T-helper 22 cell (primary cell): ENCODE measurements at regions not wholly inside any gene's neighbourhood (a gene's known extent, or its start where the extent isn't known, plus 50 kb on each side); places are given as distances from the start of the nearest gene placed in this dataset.

Experiments
- DNase-seq: peaks from one replicate; pipeline ENCODE4 v3.0.0-alpha.2; 2020; ENCODE audit warnings: low read depth

DNA sequence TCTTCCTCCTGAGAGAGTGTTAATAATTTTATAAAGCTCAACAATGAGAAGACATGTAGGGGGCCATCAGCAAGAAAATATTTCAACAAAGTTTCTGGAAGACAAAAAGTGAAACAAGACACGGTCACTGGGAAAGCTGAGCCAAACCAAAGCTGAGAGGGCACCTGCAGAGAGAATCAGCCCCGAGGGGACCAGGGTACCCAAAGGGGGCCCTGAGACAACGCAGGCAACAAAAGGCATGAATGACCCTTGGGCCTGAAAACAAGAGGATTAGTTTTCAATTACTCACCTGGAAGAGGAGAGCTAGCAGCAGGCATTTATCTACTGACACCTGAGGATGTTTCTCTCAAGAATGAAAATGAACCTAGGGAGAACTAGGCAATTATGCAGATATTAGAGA, 461.2 kb upstream of the MGMT start:
- no peak for DNase-seq

- no peak for DNase-seq
Measured at GRCh38 chr10:129018511-129018910, 448.5 kb upstream of the MGMT start.

DNA sequence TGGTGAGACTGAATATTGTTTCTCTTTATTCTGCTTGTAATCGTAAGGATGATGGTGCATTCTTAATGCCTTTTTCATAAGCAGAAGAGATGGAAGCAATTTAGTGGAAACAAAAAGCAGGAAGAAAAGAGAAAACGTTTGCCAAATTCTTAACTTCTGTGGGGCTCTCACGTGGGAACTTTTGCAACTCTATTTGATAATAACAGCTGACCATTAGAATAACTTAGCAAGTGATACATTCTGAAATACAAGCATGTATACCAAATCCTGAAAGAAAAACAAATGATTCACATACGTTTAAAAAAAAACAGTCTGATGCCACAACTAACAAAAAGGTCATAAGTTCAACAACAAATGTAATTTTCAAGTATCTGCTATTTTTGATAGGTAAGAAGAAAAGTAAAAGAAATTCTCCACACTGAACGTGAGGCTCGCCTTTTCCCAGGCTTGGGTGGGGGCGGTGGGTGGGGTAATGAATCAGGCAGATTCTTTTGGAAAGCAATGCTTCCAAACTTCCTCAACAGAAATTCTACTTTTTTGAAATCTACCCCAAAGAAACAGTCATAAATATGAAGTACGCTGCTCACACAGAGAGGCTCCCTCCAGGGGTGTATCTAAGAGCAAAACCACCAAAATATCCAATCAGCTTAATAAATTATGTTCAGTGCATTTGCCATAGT, 446.2 kb upstream of the MGMT start:
- no peak for DNase-seq

DNA sequence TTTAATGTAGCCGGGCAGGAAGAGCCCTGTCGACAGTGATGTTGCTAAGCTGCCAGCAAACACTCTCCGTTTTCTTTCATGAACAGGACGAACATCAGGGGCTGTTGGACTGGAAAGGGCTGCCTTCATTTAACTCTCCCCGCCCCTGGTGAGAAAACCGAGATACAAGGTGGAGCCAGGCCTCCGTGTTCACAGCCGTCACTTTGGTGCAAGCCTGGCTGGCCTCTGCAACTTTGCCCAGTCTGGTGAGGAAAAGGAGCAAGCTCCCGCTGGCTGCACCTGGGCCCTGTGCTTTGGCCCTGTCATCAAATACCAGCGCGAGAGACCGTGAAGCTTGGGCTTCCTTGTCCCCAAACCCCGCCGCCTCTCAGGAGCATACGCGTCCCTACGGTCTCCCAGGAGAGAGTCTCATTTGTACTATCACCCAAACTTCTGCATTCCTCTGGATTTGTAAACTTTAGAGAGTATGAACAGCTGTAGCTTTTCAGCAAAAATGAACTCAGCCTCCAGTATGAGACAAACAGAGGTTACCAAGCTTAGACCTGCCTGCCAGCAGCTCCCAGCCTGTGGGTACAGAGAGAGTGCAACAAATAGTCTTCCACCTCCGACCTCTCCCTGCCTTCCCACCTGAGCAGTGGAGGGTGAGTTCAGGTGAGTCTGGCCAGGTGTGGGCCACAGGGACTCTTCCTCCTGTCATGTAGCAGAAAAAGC, 445.3 kb upstream of the MGMT start:
- no peak for DNase-seq

DNA sequence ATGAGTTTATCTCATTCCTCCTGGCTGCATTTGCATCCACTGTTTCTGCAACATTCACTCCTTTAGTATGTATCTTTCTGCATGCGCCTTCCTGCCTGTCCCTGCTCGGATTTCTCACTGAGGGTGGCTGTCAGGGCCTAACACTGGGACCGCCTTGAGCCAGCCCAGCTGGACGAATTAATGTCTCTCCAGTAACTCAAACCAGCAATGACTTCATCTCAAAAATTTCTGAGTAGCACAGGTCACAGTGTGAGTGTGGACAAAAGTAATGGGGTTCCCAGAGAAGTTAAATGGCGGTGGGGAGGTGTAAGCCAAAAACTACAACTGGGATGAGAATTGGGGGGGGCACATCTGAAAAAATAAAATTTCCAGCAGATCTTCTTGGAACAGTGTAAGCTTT, 444.0 kb upstream of the MGMT start:
- DNase-seq: no peak

DNA sequence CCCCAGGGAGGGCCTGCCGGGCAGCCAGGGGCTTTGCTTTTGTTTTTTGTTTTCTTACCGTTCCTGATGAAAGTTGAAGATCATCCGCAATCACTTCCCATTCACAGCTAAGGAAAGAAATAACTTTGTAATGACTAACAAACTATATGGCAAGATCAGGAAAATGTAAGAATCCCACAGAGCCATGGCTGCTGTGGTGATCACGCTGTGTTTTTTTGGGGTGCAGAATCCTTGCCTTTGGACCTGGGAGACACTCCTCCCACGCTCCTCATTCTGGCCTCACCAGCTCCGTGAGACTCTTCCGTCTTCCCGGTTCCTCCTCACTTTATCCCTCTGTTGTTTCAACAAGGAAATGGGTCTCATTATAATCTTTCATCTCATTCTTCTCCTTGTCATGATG, 443.0 kb upstream of the MGMT start:
- no peak for DNase-seq

- DNase-seq: no peak
Measured at GRCh38 chr10:129025787-129026186, 441.3 kb upstream of the MGMT start.

DNA sequence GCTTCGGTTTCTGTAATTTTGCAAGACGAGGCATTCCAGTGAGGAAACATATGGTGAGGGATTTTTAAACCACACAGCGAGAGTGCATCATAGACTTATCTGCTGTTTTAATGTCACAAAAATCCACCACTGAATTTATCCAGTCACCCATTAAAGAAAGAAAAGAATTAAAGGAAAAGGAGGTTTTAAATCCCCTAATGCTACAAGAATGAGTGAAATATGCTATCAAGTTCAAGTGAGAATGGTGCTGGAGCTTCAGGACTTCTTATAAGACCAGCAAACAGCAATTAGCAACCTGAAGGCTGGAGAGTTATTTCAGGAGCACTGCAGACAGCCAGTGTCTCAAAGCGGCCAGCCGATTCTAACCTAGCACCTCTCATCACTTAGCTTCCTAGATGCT, 439.1 kb upstream of the MGMT start:
- DNase-seq: no peak

GRCh38 chr10:129028451-129028850, 438.6 kb upstream of the MGMT start:
- DNase-seq: no peak

- DNase-seq: no peak
Measured at GRCh38 chr10:129029051-129029450, 438.0 kb upstream of the MGMT start.

GRCh38 chr10:129029851-129030602, 437.0 kb upstream of the MGMT start:
- no peak for DNase-seq

GRCh38 chr10:129030603-129030895, 436.5 kb upstream of the MGMT start:
- no peak for DNase-seq

DNA sequence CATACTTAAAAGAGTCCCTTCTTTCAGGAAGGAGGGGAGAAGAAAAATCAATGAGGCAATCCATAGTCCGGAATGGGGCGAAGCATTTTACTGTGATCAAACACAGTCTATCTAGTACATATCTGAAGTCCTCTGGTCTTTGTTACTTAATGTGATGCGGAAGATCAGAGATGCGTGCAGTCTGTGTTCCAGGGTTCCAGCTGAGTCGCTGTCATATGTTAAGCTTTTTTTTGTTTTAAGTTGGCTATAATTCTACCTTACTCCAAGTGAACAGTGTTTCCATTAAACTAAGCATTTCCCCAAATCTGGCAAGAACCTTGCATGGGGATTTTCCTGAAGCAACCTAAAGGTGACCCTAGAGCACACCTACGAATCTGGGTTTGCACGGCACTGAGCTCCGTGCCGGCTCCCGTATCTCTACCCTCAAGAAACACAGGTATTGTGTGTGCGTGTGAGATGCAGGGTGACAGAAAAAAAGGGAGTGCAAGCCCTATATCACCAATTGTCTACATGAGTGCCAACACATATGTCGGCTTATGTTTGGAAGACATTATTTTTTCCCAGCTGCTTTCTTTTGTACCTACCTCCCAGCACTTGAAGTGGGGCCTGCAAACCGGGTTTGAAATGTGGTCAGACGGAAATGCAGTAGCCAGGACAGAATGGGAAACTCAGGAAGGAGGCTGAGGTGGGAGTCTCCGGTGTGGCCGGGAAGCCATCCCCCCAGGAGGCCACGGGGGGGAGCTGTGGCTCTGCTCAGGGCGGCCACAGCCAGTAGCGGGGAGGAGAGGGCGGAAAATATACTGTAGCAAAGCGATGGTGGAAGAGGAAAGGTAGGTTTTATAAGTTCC, 435.8 kb upstream of the MGMT start:
- no peak for DNase-seq

DNA sequence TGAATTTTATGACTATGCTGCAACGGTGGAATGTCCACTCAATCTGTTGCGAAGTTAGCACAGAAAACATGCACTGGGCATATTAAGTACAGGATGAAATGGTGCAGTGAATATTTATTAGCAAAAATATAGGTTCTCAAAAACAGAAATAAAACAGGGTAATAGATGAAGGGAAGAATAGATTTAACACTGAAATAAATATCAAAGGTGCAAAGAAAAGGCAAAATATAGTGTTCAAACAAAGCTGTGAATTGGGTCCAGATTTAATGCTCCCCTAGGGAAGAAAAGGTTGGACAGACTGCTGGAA, 435.2 kb upstream of the MGMT start:
- DNase-seq: no peak

GRCh38 chr10:129032372-129033313, 434.4 kb upstream of the MGMT start:
- no peak for DNase-seq

DNA sequence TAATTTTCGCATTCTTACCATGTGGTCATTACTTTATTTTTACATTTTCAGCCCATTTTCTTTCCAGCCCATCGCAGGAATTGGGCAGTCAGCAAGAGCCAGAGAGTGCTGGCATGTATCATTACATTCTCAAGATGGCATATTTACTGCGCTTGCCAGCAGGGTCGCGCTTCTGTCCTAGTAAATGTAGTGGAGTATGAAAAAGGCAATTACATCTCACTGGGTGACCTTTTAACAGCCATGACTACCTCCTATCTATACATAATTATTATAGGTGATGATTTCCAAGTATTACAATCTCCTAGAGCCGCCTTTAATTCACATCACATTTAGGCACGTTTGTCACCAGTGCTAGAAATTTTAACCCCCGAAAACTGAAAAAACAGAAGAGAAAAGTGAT, 433.7 kb upstream of the MGMT start:
- DNase-seq: no peak

- no peak for DNase-seq
Measured at GRCh38 chr10:129033790-129034272, 433.2 kb upstream of the MGMT start.

DNA sequence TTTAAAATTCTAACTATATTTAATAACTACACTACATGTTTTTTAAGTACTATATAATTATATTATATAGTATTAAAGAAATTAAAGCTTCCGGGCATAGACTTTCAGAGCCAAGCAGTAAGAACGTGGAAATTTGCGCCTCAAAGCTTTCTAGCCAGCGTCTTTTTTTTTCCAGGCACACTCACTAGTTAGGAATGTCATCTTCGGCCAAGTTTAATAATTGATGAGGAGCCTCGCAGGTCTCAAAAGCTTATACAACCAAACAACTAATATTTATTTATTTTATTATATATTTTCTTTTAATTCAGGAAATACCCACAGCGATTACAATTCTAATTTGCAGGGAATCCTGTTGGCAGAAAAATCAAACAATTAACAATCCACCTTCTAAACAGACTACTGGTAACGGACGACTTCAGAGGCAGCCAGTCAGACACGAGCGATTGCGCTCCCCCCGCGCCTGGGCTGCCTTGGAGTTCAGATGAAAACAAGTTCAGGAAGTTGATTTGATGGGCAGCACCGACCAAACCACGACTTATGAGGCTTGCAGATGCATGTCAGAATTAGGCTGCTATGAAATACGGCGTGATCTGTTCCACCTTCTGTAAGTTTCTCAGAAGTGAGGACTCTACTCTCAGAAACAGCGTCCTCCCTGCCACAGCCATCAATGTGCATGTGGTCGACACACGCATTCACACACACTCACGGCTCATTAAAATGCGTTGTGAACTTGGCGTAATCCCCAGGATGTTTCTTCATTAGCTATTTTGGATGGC, 431.8 kb upstream of the MGMT start:
- peak; percentile 7 for DNase-seq

DNA sequence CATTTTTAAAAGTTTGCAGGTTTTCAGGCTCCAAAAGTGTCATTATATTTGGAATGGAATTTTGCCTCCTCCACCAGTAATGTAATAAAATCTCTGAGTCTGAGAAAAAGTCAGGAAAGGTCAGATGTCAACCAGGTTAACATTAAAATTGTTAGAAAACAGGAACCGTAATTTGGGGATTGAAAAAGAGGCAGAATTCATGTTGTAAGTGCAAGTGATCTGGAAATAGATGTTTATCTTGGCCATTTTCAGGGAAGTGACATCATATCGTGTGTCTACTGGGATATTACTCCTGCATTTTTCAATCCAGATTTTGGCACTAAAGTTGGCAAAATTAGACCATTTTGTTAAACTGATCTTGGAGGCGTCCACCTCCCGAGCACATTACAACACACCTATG, 428.5 kb upstream of the MGMT start:
- DNase-seq: no peak
